Hindlimb muscle (tissue), 1 donor: ENCODE measurements at regions not wholly inside any gene's neighbourhood (a gene's known extent, or its start where the extent isn't known, plus 50 kb on each side); places are given as distances from the start of the nearest gene placed in this dataset.
A peak's percentile ranks its signal among the peaks of the same experiment; 100 is the strongest.

Experiments used
- DNase-seq: peaks from one replicate; pipeline ENCODE4 v3.0.0-alpha.2; 2013

GRCh38 chr4:162727232-162727631 is 439.5 kb downstream of the NAF1 start:
- no peak for DNase-seq

GRCh38 chr4:162715401-162715800 is 451.3 kb downstream of the NAF1 start:
- DNase-seq = no peak

- no peak for DNase-seq
Measured at GRCh38 chr4:162707962-162708361, 458.7 kb downstream of the NAF1 start.

GRCh38 chr4:162706632-162707031 is 460.1 kb downstream of the NAF1 start:
- peak; percentile 29 for DNase-seq

GRCh38 chr4:162706051-162706450 is 460.6 kb downstream of the NAF1 start:
- DNase-seq = no peak

- no peak for DNase-seq
Measured at GRCh38 chr4:162705130-162705803, 461.4 kb downstream of the NAF1 start.

GRCh38 chr4:162700815-162701361 is 465.8 kb downstream of the NAF1 start:
- no peak for DNase-seq

GRCh38 chr4:162700358-162700757 is 466.3 kb downstream of the NAF1 start:
- DNase-seq = no peak

- no peak for DNase-seq
Measured at GRCh38 chr4:162699629-162700028, 467.1 kb downstream of the NAF1 start.

GRCh38 chr4:162685410-162685809 is 481.3 kb downstream of the NAF1 start:
- DNase-seq = no peak

GRCh38 chr4:162684998-162685397 is 481.7 kb downstream of the NAF1 start:
- DNase-seq = no peak

- DNase-seq = no peak
Measured at GRCh38 chr4:162684371-162684700, 482.4 kb downstream of the NAF1 start.

- no peak for DNase-seq
Measured at GRCh38 chr4:162683659-162684370, 482.9 kb downstream of the NAF1 start.

GRCh38 chr4:162682651-162683050 is 484.0 kb downstream of the NAF1 start:
- DNase-seq = no peak

- no peak for DNase-seq
Measured at GRCh38 chr4:162681212-162681611, 485.5 kb downstream of the NAF1 start.

- no peak for DNase-seq
Measured at GRCh38 chr4:162675661-162676060, 491.0 kb downstream of the NAF1 start.

GRCh38 chr4:162661913-162662312 is 498.1 kb upstream of the FSTL5 start:
- no peak for DNase-seq

- DNase-seq = no peak
Measured at GRCh38 chr4:162659716-162660115, 495.9 kb upstream of the FSTL5 start.

- no peak for DNase-seq
Measured at GRCh38 chr4:162657966-162658365, 494.2 kb upstream of the FSTL5 start.

- no peak for DNase-seq
Measured at GRCh38 chr4:162650166-162650565, 486.4 kb upstream of the FSTL5 start.

GRCh38 chr4:162645381-162645780 is 481.6 kb upstream of the FSTL5 start:
- peak; percentile 17 for DNase-seq

- no peak for DNase-seq
Measured at GRCh38 chr4:162644346-162644745, 480.5 kb upstream of the FSTL5 start.

GRCh38 chr4:162640152-162640551 is 476.4 kb upstream of the FSTL5 start:
- DNase-seq = no peak

- no peak for DNase-seq
Measured at GRCh38 chr4:162634390-162634789, 470.6 kb upstream of the FSTL5 start.
